NCI-H146 treated with DMSO at 0.1 percent for 48 hours (cell line): ENCODE measurements at regions not wholly inside any gene's neighbourhood (a gene's known extent, or its start where the extent isn't known, plus 50 kb on each side); places are given as distances from the start of the nearest gene placed in this dataset.

Experiments
- DNase-seq: peaks from one replicate; lab custom pipeline; 2025; ENCODE audit not compliant: unreplicated experiment; lab: John Stamatoyannopoulos, UW

DNA sequence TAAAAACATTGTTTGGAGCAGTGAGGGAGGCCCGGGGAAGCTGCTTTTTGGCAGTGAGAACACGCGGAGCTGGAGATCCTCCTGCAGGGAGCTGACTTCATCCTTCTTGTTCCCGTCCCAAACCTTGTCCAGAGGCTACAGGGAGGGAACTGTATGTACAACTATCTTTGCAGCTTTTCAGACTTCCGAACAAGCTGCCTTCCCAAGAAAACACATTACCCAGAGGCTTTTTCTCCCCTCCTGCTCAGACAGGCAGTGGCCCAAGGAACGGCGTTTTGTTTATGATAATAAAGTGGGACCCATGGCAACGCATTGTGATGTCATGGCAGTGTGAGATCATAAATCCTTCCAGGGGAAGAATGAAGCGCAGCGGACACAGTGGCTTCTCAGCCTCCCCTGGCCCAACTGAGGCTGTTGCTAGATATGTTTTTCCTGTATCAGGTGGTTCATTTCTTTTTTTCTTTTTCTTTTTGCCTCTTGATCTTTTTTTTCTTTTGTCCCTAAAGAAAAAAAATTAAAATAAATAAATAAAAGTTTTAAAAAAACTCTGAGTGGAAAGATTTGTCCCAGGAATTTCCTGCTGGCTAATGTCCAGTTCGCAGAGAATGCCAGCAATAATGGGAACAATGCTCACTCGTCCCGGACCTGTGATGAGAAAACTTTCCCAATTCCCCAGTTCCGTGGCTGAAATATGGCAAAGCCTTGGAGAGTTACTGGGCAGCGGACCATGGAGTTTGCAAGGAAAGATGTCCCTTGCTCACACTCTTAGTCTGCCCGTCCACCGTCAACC is 103.4 kb upstream of the MAP1LC3B2 start:
- no peak for DNase-seq

- DNase-seq, result no peak
Measured at GRCh38 chr12:116456330-116457082, 102.7 kb upstream of the MAP1LC3B2 start.

DNA sequence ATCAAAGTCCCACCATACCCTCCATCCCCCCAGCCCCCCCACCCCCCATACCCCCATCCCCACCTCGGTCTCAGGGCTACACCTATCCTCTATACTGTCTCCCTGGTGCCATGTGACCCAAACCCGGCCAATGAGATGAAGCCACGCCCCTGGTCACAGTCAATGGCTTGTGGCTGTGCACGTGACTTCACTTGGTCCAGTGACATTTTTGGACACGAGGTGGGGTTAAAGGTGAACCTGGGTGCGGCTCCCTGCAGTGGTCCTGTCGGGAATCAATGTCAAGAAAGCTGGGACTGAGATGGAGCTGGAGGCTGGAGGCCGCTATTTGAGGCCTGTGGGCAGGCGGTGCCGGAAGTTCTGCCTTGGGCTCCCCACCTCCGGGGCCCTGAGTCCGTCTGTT is 100.7 kb upstream of the MAP1LC3B2 start:
- no peak for DNase-seq

- DNase-seq, result no peak
Measured at GRCh38 chr12:116459011-116459875, 99.9 kb upstream of the MAP1LC3B2 start.

DNA sequence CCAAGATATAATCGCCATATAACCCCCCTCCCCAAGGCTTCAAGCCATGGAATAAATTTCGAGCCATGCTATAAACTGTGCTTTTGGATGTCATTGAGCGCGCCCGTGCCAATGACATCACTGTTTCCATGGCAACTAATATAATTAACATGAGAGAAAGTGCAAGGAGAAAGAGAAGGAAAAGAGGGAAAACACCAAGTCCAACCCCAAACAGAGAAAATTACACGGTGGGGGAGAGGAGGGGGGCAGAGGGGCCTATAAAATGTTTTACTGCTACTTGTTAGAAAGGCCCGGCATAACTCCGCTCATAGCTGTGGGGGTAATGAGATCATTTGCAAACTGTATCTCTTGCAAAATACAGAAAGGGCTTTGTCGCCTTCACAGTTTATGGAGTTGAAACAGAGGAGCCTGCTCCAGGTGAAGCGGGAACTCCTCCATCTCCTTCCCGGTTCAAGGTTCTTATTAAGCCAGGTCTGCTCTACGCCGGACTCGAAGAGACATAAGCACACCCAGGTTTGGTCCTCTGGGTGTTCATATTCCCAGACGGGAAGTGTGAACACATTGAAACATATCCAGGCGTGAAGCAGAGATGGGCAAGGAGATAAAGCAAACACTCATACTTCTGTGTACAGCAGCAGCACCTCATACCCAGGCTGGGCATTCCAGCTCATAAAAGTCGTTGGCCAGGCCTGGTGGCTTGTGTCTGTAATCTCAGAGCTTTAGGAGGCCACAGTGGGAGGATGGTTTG is 99.1 kb upstream of the MAP1LC3B2 start:
- DNase-seq, result no peak

DNA sequence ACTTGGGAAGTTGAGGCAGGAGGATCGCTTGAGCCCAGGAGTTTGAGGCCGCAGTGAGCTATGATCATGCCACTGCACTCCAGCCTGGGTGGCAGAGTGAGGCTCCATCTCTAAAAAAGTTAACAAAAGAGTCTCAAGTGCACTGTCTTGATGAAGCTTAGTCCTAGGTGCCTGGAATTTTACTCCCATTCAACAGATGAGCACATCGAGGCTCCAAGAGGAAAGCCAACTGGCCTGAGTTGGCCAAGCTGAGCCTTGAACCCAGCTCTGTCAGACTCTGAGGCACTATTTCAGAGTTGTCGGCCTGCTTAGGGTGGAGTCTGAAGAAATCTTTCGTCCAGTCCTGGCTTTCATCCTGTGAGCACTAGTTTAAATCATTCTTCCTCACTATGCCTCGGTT is 98.1 kb upstream of the MAP1LC3B2 start:
- no peak for DNase-seq

- DNase-seq, result no peak
Measured at GRCh38 chr12:116463366-116463765, 95.8 kb upstream of the MAP1LC3B2 start.

- no peak for DNase-seq
Measured at GRCh38 chr12:116465407-116465806, 93.8 kb upstream of the MAP1LC3B2 start.

GRCh38 chr12:116465856-116466255 is 93.3 kb upstream of the MAP1LC3B2 start:
- no peak for DNase-seq

DNA sequence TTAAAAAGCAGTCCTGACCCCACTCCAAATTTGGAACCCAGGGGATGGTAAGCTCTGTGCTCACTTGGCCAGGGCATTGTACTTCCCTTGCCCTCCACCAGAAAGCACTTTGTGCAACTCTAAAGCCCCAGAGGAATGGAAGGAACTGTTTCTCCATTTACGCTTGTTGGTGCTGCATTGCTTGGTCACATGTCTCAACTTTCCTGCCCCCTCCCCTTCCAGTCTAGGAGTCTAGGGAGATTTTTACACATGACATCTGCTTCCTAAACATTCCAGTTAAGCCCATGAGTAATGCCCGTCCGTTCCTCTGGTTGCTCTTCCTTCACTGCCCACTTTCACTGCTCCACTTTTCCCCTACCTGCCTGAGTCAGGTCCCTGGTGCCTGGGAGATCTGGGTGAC is 92.6 kb upstream of the MAP1LC3B2 start:
- DNase-seq, result no peak

- no peak for DNase-seq
Measured at GRCh38 chr12:116469344-116469743, 89.8 kb upstream of the MAP1LC3B2 start.

GRCh38 chr12:116471544-116471943 is 87.6 kb upstream of the MAP1LC3B2 start:
- DNase-seq, result no peak

- DNase-seq, result no peak
Measured at GRCh38 chr12:116472193-116472592, 87.0 kb upstream of the MAP1LC3B2 start.

- DNase-seq, result no peak
Measured at GRCh38 chr12:116473416-116473815, 85.8 kb upstream of the MAP1LC3B2 start.

DNA sequence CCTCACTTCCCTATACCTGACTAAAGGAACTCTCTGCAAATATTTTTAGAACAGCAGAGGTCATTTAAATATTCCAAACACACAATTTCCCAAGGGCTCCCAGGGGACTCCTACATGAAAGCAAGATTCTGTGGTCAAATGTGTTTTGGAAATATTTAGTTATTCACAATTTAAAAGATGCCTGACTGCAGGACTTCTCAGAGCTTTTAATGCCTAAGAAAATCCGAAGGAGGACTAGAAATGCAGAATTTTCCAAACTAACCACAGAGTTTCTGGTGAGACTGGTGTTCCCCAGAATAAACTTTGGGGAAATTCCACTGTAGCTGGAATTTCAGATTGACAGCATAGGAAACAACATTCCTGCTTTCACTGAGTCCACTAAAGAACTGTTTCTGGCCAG is 84.8 kb upstream of the MAP1LC3B2 start:
- DNase-seq, result no peak

GRCh38 chr12:116474899-116475298 is 84.3 kb upstream of the MAP1LC3B2 start:
- no peak for DNase-seq

GRCh38 chr12:116476227-116476822 is 82.9 kb upstream of the MAP1LC3B2 start:
- DNase-seq, result no peak

DNA sequence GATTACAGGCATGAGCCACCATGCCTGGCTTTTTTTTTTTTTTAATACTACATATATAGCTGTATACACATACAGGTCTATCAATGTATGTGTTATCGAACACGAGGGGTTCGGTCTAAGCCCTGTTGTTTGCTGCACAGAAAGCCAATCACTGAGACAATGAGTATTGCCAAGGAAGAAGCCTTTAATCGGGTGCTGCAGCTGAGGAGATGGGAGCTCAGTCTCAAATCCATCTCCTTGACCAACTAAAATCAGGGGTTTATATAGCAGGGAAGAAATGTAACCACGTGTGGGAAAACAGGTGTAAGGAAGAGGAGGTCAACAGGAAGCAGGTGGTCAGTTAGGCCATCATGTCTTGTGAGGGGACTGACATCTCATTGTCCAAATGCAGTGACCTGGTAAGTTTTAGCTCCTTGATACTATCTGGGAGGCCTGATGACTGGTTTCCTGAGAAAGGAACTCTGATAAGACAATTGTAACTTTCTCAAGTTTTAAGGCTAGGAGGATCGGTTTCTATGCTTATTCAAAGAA is 80.9 kb upstream of the MAP1LC3B2 start:
- no peak for DNase-seq

GRCh38 chr12:116480210-116480810 is 78.9 kb upstream of the MAP1LC3B2 start:
- no peak for DNase-seq

DNA sequence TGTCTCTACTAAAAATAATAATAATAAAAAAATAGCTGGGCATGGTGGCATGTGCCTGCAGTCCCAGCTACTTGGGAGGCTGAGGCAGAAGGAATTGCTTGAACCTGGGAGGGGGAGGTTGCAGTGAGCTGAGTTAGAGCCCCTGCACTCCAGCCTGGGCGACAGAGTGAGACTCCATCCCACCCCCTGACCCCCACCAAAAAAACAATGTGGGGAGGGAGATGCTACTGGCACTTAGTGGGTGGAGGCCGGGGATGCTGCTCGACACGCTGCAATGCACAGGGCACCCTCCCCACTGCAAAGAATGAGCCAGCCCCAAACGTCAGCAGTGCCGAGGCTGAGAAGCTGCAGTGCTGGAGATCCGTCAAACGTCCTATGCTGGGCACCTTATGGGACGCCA is 77.5 kb upstream of the MAP1LC3B2 start:
- DNase-seq, result no peak
